CD14-positive monocyte (primary cell): ENCODE measurements at regions not wholly inside any gene's neighbourhood (a gene's known extent, or its start where the extent isn't known, plus 50 kb on each side); places are given as distances from the start of the nearest gene placed in this dataset.

Experiments
- DNase-seq, 3 donors: peaks; one replicate each; pipeline ENCODE4 v3.0.0-alpha.2; 2011 to 2022
- H2AFZ ChIP-seq: 2 replicates; pipeline ENCODE4 v1.6.0; 2012; ENCODE audit warnings: mild to moderate bottlenecking, low read depth, low read length, inconsistent platforms; ENCODE audit not compliant: insufficient read depth, poor library complexity, severe bottlenecking
- H3K27ac ChIP-seq, 2 donors: 1 replicate in 1 of 2; 2 replicates in 1 of 2; pipeline ENCODE4 v1.5.1; 2012 to 2013; ENCODE audit warnings: low read length in 2 of 2, control low read depth in 1 of 2, inconsistent platforms in 1 of 2, low read depth in 1 of 2, mild to moderate bottlenecking in 1 of 2
- H3K27me3 ChIP-seq, 2 donors: one replicate each; pipeline versions ENCODE4 v1.6.0 to v1.6.1; 2011 to 2013; ENCODE audit warnings: low read length in 2 of 2; ENCODE audit not compliant: control insufficient read depth in 2 of 2, insufficient read depth in 2 of 2
- H3K36me3 ChIP-seq, 2 donors: replicated peaks in 1 of 2; 1 replicate in 1 of 2; 2 replicates in 1 of 2; pipeline versions ENCODE4 v1.5.1 to v1.6.1; 2012 to 2013; ENCODE audit warnings: low read length in 2 of 2, control low read depth in 1 of 2, inconsistent platforms in 1 of 2, mild to moderate bottlenecking in 1 of 2; ENCODE audit not compliant: insufficient read depth in 2 of 2, control insufficient read depth in 1 of 2
- H3K4me1 ChIP-seq, 2 donors: 1 replicate in 1 of 2; 2 replicates in 1 of 2; pipeline versions ENCODE4 v1.5.1 to v1.6.1; 2012 to 2013; ENCODE audit warnings: low read length in 2 of 2, control low read depth in 1 of 2, inconsistent platforms in 1 of 2, mild to moderate bottlenecking in 1 of 2, moderate library complexity in 1 of 2; ENCODE audit not compliant: insufficient read depth in 2 of 2, control insufficient read depth in 1 of 2
- H3K4me2 ChIP-seq: replicated peaks from 2 replicates; pipeline ENCODE3; 2012; ENCODE audit warnings: low read length, moderate library complexity, mild to moderate bottlenecking; ENCODE audit not compliant: poor library complexity, severe bottlenecking; ENCODE audit errors: extremely low read depth
- H3K4me3 ChIP-seq, 3 experiments: fragments of 200-600 bp in 1 of 3; sonication (generic) in 1 of 3; replicated peaks in 1 of 3; 1 replicate in 2 of 3; 2 replicates in 1 of 3; pipeline ENCODE4 v1.5.1; 2011 to 2013; ENCODE audit warnings: low read length in 3 of 3, mild to moderate bottlenecking in 3 of 3, control low read depth in 2 of 3, low read depth in 2 of 3, inconsistent platforms in 1 of 3, moderate library complexity in 1 of 3
- H3K79me2 ChIP-seq: 2 replicates; pipeline ENCODE4 v1.6.0; 2012; ENCODE audit warnings: mild to moderate bottlenecking, control low read depth, inconsistent platforms, low read length, moderate library complexity; ENCODE audit not compliant: insufficient read depth
- H3K9ac ChIP-seq: 2 replicates; pipeline ENCODE4 v1.6.0; 2017; ENCODE audit warnings: low read length, mild to moderate bottlenecking; ENCODE audit not compliant: insufficient read depth, poor library complexity, severe bottlenecking
- H3K9me3 ChIP-seq, 2 donors: replicated peaks in 1 of 2; 1 replicate in 1 of 2; 2 replicates in 1 of 2; pipeline versions ENCODE4 v1.5.1 to v1.6.1; 2012 to 2013; ENCODE audit warnings: low read length in 2 of 2, control low read depth in 1 of 2; ENCODE audit not compliant: control insufficient read depth in 1 of 2, insufficient read depth in 1 of 2
- H4K20me1 ChIP-seq: 2 replicates; pipeline ENCODE4 v1.6.0; 2012; ENCODE audit warnings: mild to moderate bottlenecking, low read length, control low read depth, moderate library complexity; ENCODE audit not compliant: insufficient read depth
- H3K27ac Mint-ChIP-seq, 7 donors: one replicate each; pipeline ENCODE4 v1.8.0; 2020; ENCODE audit warnings: mild to moderate bottlenecking in 7 of 7, mixed read lengths in 7 of 7, moderate library complexity in 6 of 7, inconsistent platforms in 2 of 7
- H3K27me3 Mint-ChIP-seq, 3 donors: one replicate each; pipeline ENCODE4 v1.8.0; 2021 to 2022; ENCODE audit warnings: low read depth in 3 of 3, mild to moderate bottlenecking in 3 of 3, mixed read lengths in 3 of 3, moderate library complexity in 3 of 3, inconsistent platforms in 1 of 3
- H3K36me3 Mint-ChIP-seq, 2 donors: one replicate each; pipeline ENCODE4 v1.8.0; 2020; ENCODE audit warnings: mixed read lengths in 2 of 2, inconsistent platforms in 1 of 2, mild to moderate bottlenecking in 1 of 2
- H3K4me1 Mint-ChIP-seq: one replicate; pipeline ENCODE4 v1.8.0; 2020; ENCODE audit warnings: mild to moderate bottlenecking, mixed read lengths
- H3K4me3 Mint-ChIP-seq, 2 donors: one replicate each; pipeline ENCODE4 v1.8.0; 2020; ENCODE audit warnings: mild to moderate bottlenecking in 2 of 2, mixed read lengths in 2 of 2, moderate library complexity in 1 of 2
- H3K9me3 Mint-ChIP-seq, 7 donors: one replicate each; pipeline ENCODE4 v1.8.0; 2020 to 2022; ENCODE audit warnings: mixed read lengths in 7 of 7, mild to moderate bottlenecking in 6 of 7, moderate library complexity in 6 of 7, inconsistent platforms in 2 of 7
- CTCF ChIP-seq: fragments of 200-600 bp; IDR thresholded peaks from one replicate; pipeline ENCODE4 v1.8.0; 2022; ENCODE audit warnings: antibody characterized with exemption, mild to moderate bottlenecking
- WGBS: methylation state at CpG from one replicate; pipeline ENCODE4 v1.1.5; 2013; ENCODE audit warnings: missing lambda C conversion rate; ENCODE audit not compliant: insufficient coverage; 5-methylcytosine and 5-hydroxymethylcytosine counted together
- intact Hi-C, 2 donors: fragments of 100-400 bp; cut with micrococcal nuclease; formaldehyde crosslinking; loops; one replicate each; pipeline versions ENCODE4 v1.15.0 to v1.15.1; 2023

GRCh38 chr4:1464581-1465171 is 58.4 kb upstream of the NKX1-1 start:
- intact Hi-C loops: no loop called here
- Histone ChIP-seq H3K27me3 (peaks cover 0 to 7% of the 10 kb centered on the region in 2 donors), H3K9ac (no peak overlapping the region), H3K36me3 (no peaks in the 10 kb centered on the region), H3K4me3 (no peak overlapping the region), H3K9me3 (no peaks in the 10 kb centered on the region), H2AFZ (no peak overlapping the region), H3K4me2 (no peak overlapping the region), H4K20me1 (no peaks in the 10 kb centered on the region), H3K79me2 (no peaks in the 10 kb centered on the region), H3K4me1 (no peaks in the 10 kb centered on the region), H3K27ac (no peak overlapping the region)
- no peak for TF ChIP-seq CTCF
- 95% methylated on average over 14 of the region's 15 CpGs for WGBS
- Mint-ChIP-seq H3K27ac (no peak overlapping the region), H3K4me1 (no peaks in the 10 kb centered on the region), H3K27me3 (peaks cover 14 to 19% (median 16%) of the 10 kb centered on the region in 3 donors), H3K4me3 (no peak overlapping the region), H3K36me3 (no peaks in the 10 kb centered on the region), H3K9me3 (peaks cover 0 to 13% (median 6%) of the 10 kb centered on the region in 7 donors)
- DNase-seq: no peak

- Mint-ChIP-seq H3K4me3 (no peak overlapping the region), H3K27ac (no peak overlapping the region), H3K27me3 (peaks cover 14 to 26% (median 15%) of the 10 kb centered on the region in 3 donors), H3K4me1 (no peaks in the 10 kb centered on the region), H3K9me3 (peaks cover 0 to 12% (median 6%) of the 10 kb centered on the region in 7 donors), H3K36me3 (no peaks in the 10 kb centered on the region)
- Histone ChIP-seq H3K4me2 (no peak overlapping the region), H4K20me1 (no peaks in the 10 kb centered on the region), H3K4me3 (no peak overlapping the region), H3K27me3 (peaks cover 0 to 11% of the 10 kb centered on the region in 2 donors), H3K27ac (no peak overlapping the region), H2AFZ (no peak overlapping the region), H3K4me1 (no peaks in the 10 kb centered on the region), H3K9me3 (no peaks in the 10 kb centered on the region), H3K79me2 (no peaks in the 10 kb centered on the region), H3K36me3 (no peaks in the 10 kb centered on the region), H3K9ac (no peak overlapping the region)
- DNase-seq: no peak
- 89% methylated on average over 15 of the region's 22 CpGs for WGBS
- TF ChIP-seq CTCF: no peak
- intact Hi-C loops: no loop called here
These were observed 57.8 kb upstream of the NKX1-1 start for GRCh38 chr4:1463927-1464540.
